ENCODE measurements at regions not wholly inside any gene's neighbourhood (a gene's known extent, or its start where the extent isn't known, plus 50 kb on each side); places are given as distances from the start of the nearest gene placed in this dataset.

DNA sequence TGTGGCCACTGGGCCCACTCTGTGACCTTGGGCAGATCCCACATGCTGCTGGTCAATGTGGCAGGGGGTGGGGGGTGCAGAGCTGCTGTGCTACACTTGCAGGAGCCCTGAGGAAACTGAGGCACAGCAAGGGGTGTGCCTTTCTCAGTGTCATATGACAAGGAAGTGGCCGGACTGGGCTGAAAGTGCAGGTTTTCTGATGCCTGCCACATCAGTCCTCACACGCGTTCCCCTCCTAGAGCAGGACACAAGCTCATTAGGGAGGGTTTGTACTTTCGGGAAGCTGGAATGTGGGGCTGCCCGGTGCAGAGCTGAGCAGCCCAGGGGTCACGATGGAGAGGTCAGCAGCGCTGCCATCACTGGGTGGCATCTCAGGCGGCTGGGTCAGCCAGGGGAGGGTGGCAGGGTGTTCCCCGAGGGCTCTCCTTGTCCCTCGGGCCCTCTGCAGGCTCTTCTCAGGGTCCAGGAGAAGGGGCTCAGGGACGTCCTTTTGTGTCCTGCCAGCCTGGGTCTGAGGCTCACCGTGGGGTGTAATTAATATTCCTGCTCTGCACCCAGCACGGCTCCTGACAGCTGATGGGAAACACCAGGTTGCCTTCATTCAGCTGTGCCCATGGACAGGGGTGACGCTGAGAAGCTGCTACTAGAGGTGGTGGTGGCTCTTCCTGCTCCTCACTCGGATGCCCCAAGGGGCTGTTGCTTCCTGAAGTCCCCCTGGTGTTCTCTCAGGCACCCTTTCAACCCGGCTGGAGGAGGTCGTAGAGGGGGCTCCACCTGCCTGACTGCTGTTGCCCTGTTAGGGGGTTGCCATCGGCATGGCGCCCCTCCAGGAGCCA lies 62.1 kb upstream of the HDAC4 start:
- no peak for FAIRE-seq
- no peak overlapping the region for H2AFZ ChIP-seq (ENCODE audit: control insufficient read depth, low read length)

DNA sequence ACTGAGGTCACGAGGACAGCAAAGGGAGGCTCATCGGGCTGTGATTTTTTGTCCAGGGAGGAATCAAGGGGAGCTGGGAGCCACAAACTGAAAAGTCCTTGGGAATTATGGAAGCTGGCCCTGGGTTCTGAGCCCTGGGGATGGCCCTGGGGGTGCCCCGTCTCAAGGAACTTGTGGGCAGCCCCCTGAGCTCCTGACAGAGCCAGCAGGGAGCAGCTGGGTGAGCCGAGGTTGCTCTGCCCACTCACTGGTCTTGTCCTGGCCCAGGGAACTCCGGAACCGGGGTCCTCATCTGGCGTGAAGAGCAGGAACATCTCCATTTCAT lies 61.3 kb upstream of the HDAC4 start:
- Histone ChIP-seq H3K4me3 (ENCODE audit: control insufficient read depth in 2 of 3, extremely low read depth in 1 of 3, insufficient read depth in 2 of 3, low read depth in 1 of 3, low read length in 3 of 3) (no peak overlapping the region), H3K27me3 (ENCODE audit: control insufficient read depth, extremely low read depth, insufficient read depth, low read length) (no peaks in the 10 kb centered on the region), H3K9me1 (ENCODE audit: control insufficient read depth, extremely low read depth, insufficient read depth, low read length) (peaks cover 3% of the 10 kb centered on the region), H3K27ac (ENCODE audit: control insufficient read depth, insufficient read depth, low read length) (no peak overlapping the region), H3K4me1 (ENCODE audit: control insufficient read depth, extremely low read depth, insufficient read depth, low read length) (peaks cover 15% of the 10 kb centered on the region), H4K20me1 (ENCODE audit: control insufficient read depth, extremely low read depth, insufficient read depth, low read length) (no peaks in the 10 kb centered on the region), H3K36me3 (ENCODE audit: control insufficient read depth in 2 of 2, extremely low read depth in 1 of 2, insufficient read depth in 2 of 2, low read length in 2 of 2) (no peaks in the 10 kb centered on the region), H3K79me2 (ENCODE audit: control insufficient read depth, insufficient read depth, low read length) (no peaks in the 10 kb centered on the region), H3K4me2 (ENCODE audit: control insufficient read depth, extremely low read depth, insufficient read depth, low read depth, low read length) (no peak overlapping the region), H2AFZ (ENCODE audit: control insufficient read depth, low read length) (no peak overlapping the region), H3K9ac (ENCODE audit: control insufficient read depth, extremely low read depth, insufficient read depth, low read length) (no peak overlapping the region), H3K9me3 (ENCODE audit: control insufficient read depth, low read depth, low read length) (no peaks in the 10 kb centered on the region)
- DNase-seq (ENCODE audit: low read depth, low spot score) (no peak), FAIRE-seq (no peak)
- TF ChIP-seq EZH2 (IDR thresholded peaks at IDR 0.05; ENCODE audit: low read length) = no peak
- TF ChIP-seq, protein P1, sequence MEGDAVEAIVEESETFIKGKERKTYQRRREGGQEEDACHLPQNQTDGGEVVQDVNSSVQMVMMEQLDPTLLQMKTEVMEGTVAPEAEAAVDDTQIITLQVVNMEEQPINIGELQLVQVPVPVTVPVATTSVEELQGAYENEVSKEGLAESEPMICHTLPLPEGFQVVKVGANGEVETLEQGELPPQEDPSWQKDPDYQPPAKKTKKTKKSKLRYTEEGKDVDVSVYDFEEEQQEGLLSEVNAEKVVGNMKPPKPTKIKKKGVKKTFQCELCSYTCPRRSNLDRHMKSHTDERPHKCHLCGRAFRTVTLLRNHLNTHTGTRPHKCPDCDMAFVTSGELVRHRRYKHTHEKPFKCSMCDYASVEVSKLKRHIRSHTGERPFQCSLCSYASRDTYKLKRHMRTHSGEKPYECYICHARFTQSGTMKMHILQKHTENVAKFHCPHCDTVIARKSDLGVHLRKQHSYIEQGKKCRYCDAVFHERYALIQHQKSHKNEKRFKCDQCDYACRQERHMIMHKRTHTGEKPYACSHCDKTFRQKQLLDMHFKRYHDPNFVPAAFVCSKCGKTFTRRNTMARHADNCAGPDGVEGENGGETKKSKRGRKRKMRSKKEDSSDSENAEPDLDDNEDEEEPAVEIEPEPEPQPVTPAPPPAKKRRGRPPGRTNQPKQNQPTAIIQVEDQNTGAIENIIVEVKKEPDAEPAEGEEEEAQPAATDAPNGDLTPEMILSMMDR (optimal IDR thresholded peaks at IDR 0.05 in 1 of 3, IDR thresholded peaks at IDR 0.05 in 1 of 3, conservative IDR thresholded peaks at IDR 0.05 in 1 of 3; ENCODE audit: extremely low read depth in 1 of 3, insufficient read depth in 2 of 3, low read length in 3 of 3) = no peak
- dilution Hi-C loops (cut with MboI; ENCODE audit: extremely low pct_ligation_motif_present, low sequenced_read_pairs) = no loop called here

More for the DNA sequence above, 62.1 kb upstream of the HDAC4 start:
- Histone ChIP-seq H3K79me2 (ENCODE audit: control insufficient read depth, insufficient read depth, low read length) (no peaks in the 10 kb centered on the region), H3K27ac (ENCODE audit: control insufficient read depth, insufficient read depth, low read length) (no peak overlapping the region), H4K20me1 (ENCODE audit: control insufficient read depth, extremely low read depth, insufficient read depth, low read length) (no peaks in the 10 kb centered on the region), H3K4me2 (ENCODE audit: control insufficient read depth, extremely low read depth, insufficient read depth, low read depth, low read length) (no peak overlapping the region), H3K9me1 (ENCODE audit: control insufficient read depth, extremely low read depth, insufficient read depth, low read length) (peaks cover 3% of the 10 kb centered on the region), H3K4me3 (ENCODE audit: control insufficient read depth in 2 of 3, extremely low read depth in 1 of 3, insufficient read depth in 2 of 3, low read depth in 1 of 3, low read length in 3 of 3) (no peak overlapping the region), H3K9me3 (ENCODE audit: control insufficient read depth, low read depth, low read length) (no peaks in the 10 kb centered on the region), H3K4me1 (ENCODE audit: control insufficient read depth, extremely low read depth, insufficient read depth, low read length) (peaks cover 15% of the 10 kb centered on the region), H3K27me3 (ENCODE audit: control insufficient read depth, extremely low read depth, insufficient read depth, low read length) (no peaks in the 10 kb centered on the region), H3K9ac (ENCODE audit: control insufficient read depth, extremely low read depth, insufficient read depth, low read length) (no peak overlapping the region), H3K36me3 (ENCODE audit: control insufficient read depth in 2 of 2, extremely low read depth in 1 of 2, insufficient read depth in 2 of 2, low read length in 2 of 2) (no peaks in the 10 kb centered on the region)
- TF ChIP-seq EZH2 (IDR thresholded peaks at IDR 0.05; ENCODE audit: low read length) = no peak
- TF ChIP-seq, protein P1 (optimal IDR thresholded peaks at IDR 0.05 in 1 of 3, IDR thresholded peaks at IDR 0.05 in 1 of 3, conservative IDR thresholded peaks at IDR 0.05 in 1 of 3; ENCODE audit: extremely low read depth in 1 of 3, insufficient read depth in 2 of 3, low read length in 3 of 3) = no peak
- DNase-seq (ENCODE audit: low read depth, low spot score) = no peak
- dilution Hi-C loops (cut with MboI; ENCODE audit: extremely low pct_ligation_motif_present, low sequenced_read_pairs) = no loop called here

Data from keratinocyte (primary cell).